CD4-positive, alpha-beta T cell (primary cell): ENCODE measurements at regions not wholly inside any gene's neighbourhood (a gene's known extent, or its start where the extent isn't known, plus 50 kb on each side); places are given as distances from the start of the nearest gene placed in this dataset.

Experiments used
- ATAC-seq: fragments of 200-7000 bp; cut with Tn5 transposase; one replicate; pipeline ENCODE4 v1.10.0; 2022; ENCODE audit warnings: mild to moderate bottlenecking; ENCODE audit not compliant: poor library complexity
- CTCF ChIA-PET: fragments of 350-600 bp; sonication (Branson Sonifier 250); formaldehyde crosslinking; loops from one replicate; lab custom pipeline; 2021; ENCODE audit warnings: antibody characterized with exemption, inconsistent platforms; lab: Charles Lee
- POLR2A ChIA-PET: fragments of 350-600 bp; sonication (Branson Sonifier 250); formaldehyde crosslinking; loops from one replicate; lab custom pipeline; 2021; ENCODE audit warnings: antibody characterized with exemption, inconsistent platforms; lab: Charles Lee
- DNase-seq, 14 experiments: peaks; one replicate each; pipeline ENCODE4 v3.0.0-alpha.2; 2013 to 2020; ENCODE audit warnings: mixed read lengths in 2 of 14
- H3K27ac ChIP-seq, 2 donors: one replicate each; pipeline versions ENCODE4 v1.5.1 to v1.7.0; 2013; ENCODE audit warnings: low read length in 2 of 2, low read depth in 1 of 2, mild to moderate bottlenecking in 1 of 2
- H3K27me3 ChIP-seq, 2 experiments: 1 replicate in 1 of 2; 2 replicates in 1 of 2; pipeline versions ENCODE4 v1.6.1 to v1.7.0; 2013; ENCODE audit warnings: low read length in 2 of 2, control low read depth in 1 of 2, mild to moderate bottlenecking in 1 of 2, moderate library complexity in 1 of 2; ENCODE audit not compliant: insufficient read depth in 2 of 2, control insufficient read depth in 1 of 2
- H3K36me3 ChIP-seq: one replicate; pipeline ENCODE4 v1.6.1; 2013; ENCODE audit warnings: low read length, control low read depth; ENCODE audit not compliant: insufficient read depth
- H3K4me1 ChIP-seq: one replicate; pipeline ENCODE4 v1.6.1; 2013; ENCODE audit warnings: low read length, control low read depth; ENCODE audit not compliant: insufficient read depth
- H3K4me3 ChIP-seq: one replicate; pipeline ENCODE4 v1.5.1; 2013; ENCODE audit warnings: mild to moderate bottlenecking, low read length, moderate library complexity
- H3K9me3 ChIP-seq, 2 experiments: 1 replicate in 1 of 2; 2 replicates in 1 of 2; pipeline versions ENCODE4 v1.6.1 to v1.7.0; 2013; ENCODE audit warnings: low read length in 2 of 2, mild to moderate bottlenecking in 2 of 2, control low read depth in 1 of 2, moderate library complexity in 1 of 2; ENCODE audit not compliant: control insufficient read depth in 1 of 2, insufficient read depth in 1 of 2
- H3K27ac Mint-ChIP-seq: one replicate; pipeline ENCODE4 v1.8.0; 2020; ENCODE audit warnings: mixed read lengths
- H3K27me3 Mint-ChIP-seq: one replicate; pipeline ENCODE4 v1.8.0; 2021; ENCODE audit warnings: mixed read lengths
- H3K36me3 Mint-ChIP-seq: one replicate; pipeline ENCODE4 v1.8.0; 2021; ENCODE audit warnings: low read depth, mixed read lengths
- H3K4me1 Mint-ChIP-seq: one replicate; pipeline ENCODE4 v1.8.0; 2021; ENCODE audit warnings: low read depth, mixed read lengths
- H3K4me3 Mint-ChIP-seq: one replicate; pipeline ENCODE4 v1.8.0; 2020; ENCODE audit warnings: mild to moderate bottlenecking, mixed read lengths
- H3K9me3 Mint-ChIP-seq: one replicate; pipeline ENCODE4 v1.8.0; 2020; ENCODE audit warnings: mixed read lengths
- intact Hi-C, 2 experiments: fragments of 100-400 bp; cut with DNase I in 1 of 2; cut with micrococcal nuclease in 1 of 2; formaldehyde crosslinking; loops; one replicate each; pipeline versions ENCODE4 v1.15.1 to v1.9.0; 2023 to 2025; cut with DNase I, micrococcal nuclease
- TF ChIP-seq, protein P1 (sequence below): fragments of 200-600 bp; IDR thresholded peaks from one replicate; pipeline ENCODE4 v1.8.0; 2022; ENCODE audit warnings: antibody characterized with exemption, mild to moderate bottlenecking

DNA sequence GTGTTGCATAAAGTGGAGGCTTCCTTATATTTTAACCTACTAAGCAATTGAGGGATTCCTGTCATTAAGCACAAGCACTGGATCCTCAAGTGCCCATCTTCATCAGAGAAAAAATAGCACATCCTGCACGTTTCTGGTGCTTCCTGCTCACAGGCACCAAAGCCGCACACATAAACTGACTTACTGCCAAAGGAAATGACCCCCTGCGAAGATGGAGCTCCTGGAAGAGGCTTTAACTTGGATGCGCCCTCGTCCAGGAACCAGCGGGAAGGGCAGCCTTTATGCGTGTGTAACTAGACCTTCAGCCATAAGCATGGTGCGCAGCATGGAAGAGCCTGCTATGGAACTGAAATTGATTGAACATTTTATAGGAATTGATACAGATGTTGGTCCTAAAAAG lies 188.7 kb downstream of the FTCDNL1 start:
- DNase-seq (no peak), ATAC-seq (no peak)
- Histone ChIP-seq H3K9me3 (peaks cover 5 to 10% of the 10 kb centered on the region in 2 experiments), H3K27ac (no peak overlapping the region), H3K4me1 (no peaks in the 10 kb centered on the region), H3K27me3 (peaks cover 6 to 8% of the 10 kb centered on the region in 2 experiments), H3K4me3 (no peak overlapping the region), H3K36me3 (no peaks in the 10 kb centered on the region)
- no peak overlapping the region for H3K4me3 Mint-ChIP-seq
- ChIA-PET POLR2A (no interaction called here), CTCF (no interaction called here)
- no peak overlapping the region for H3K27ac Mint-ChIP-seq
- H3K36me3 Mint-ChIP-seq = peaks cover 1% of the 10 kb centered on the region
- peaks cover 40% of the 10 kb centered on the region for H3K27me3 Mint-ChIP-seq
- peaks cover under 1% of the 10 kb centered on the region for H3K9me3 Mint-ChIP-seq
- TF ChIP-seq, protein P1, sequence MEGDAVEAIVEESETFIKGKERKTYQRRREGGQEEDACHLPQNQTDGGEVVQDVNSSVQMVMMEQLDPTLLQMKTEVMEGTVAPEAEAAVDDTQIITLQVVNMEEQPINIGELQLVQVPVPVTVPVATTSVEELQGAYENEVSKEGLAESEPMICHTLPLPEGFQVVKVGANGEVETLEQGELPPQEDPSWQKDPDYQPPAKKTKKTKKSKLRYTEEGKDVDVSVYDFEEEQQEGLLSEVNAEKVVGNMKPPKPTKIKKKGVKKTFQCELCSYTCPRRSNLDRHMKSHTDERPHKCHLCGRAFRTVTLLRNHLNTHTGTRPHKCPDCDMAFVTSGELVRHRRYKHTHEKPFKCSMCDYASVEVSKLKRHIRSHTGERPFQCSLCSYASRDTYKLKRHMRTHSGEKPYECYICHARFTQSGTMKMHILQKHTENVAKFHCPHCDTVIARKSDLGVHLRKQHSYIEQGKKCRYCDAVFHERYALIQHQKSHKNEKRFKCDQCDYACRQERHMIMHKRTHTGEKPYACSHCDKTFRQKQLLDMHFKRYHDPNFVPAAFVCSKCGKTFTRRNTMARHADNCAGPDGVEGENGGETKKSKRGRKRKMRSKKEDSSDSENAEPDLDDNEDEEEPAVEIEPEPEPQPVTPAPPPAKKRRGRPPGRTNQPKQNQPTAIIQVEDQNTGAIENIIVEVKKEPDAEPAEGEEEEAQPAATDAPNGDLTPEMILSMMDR = no peak
- intact Hi-C loops = no loop called here
- no peaks in the 10 kb centered on the region for H3K4me1 Mint-ChIP-seq

DNA sequence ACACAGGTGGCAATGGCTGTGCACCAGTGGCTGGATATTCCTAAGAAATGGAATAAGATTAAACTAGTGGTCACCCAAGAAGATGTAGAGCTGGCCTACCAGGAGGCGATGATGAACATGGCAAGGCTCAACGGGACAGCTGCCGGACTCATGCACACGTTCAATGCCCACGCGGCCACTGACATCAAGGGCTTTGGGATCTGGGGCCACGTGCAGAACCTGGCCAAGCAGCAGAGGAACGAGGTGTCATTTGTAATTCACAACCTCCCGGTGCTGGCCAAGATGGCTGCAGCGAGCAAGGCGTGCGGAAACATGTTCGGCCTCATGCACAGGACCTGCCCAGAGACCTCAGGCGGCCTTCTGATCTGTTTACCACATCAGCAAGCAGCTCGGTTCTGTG lies 190.8 kb downstream of the FTCDNL1 start:
- Mint-ChIP-seq H3K4me3 (no peak overlapping the region), H3K36me3 (peaks cover 5% of the 10 kb centered on the region), H3K27me3 (peaks cover 44% of the 10 kb centered on the region), H3K4me1 (no peaks in the 10 kb centered on the region), H3K9me3 (peaks cover 5% of the 10 kb centered on the region), H3K27ac (no peak overlapping the region)
- TF ChIP-seq, protein P1 = no peak
- ChIA-PET POLR2A (no interaction called here), CTCF (no interaction called here)
- Histone ChIP-seq H3K36me3 (no peaks in the 10 kb centered on the region), H3K9me3 (peaks cover 9 to 10% of the 10 kb centered on the region in 2 experiments), H3K27ac (no peak overlapping the region), H3K4me1 (no peaks in the 10 kb centered on the region), H3K4me3 (no peak overlapping the region), H3K27me3 (peaks cover 6 to 8% of the 10 kb centered on the region in 2 experiments)
- intact Hi-C loops = no loop called here
- DNase-seq (no peak), ATAC-seq (no peak)

DNA sequence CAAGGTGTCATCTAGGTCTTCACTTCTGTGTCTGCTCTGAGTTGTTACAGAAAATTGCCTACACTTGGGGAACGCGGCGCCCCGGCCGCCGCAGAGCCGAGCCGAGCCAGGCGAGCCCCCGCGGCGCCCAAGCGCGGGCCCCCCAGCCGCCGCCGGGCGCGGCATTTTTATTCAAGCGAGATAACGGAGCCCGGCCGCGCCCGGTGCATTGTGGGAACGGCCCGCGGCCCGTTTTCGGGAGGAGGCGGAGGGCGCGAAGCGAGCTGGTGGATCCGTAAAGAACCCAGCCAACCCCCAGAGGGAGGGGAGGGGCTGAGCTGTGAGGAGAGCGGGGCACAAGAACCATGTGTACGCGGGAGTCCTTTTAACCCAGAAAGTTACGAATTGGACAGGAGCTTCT lies 191.8 kb downstream of the FTCDNL1 start:
- H3K4me3 Mint-ChIP-seq = no peak overlapping the region
- peaks cover 44% of the 10 kb centered on the region for H3K27me3 Mint-ChIP-seq
- ATAC-seq (no peak), DNase-seq (peak in 1 of 14 experiments; percentile 1)
- Histone ChIP-seq H3K27me3 (peaks cover 6 to 8% of the 10 kb centered on the region in 2 experiments), H3K27ac (no peak overlapping the region), H3K36me3 (no peaks in the 10 kb centered on the region), H3K4me1 (no peaks in the 10 kb centered on the region), H3K9me3 (peaks cover 9 to 10% of the 10 kb centered on the region in 2 experiments), H3K4me3 (no peak overlapping the region)
- peaks cover 5% of the 10 kb centered on the region for H3K36me3 Mint-ChIP-seq
- POLR2A ChIA-PET = no interaction called here
- H3K27ac Mint-ChIP-seq = no peak overlapping the region
- peaks cover 6% of the 10 kb centered on the region for H3K9me3 Mint-ChIP-seq
- CTCF ChIA-PET = no interaction called here
- intact Hi-C loops = no loop called here
- TF ChIP-seq, protein P1 = no peak
- H3K4me1 Mint-ChIP-seq = no peaks in the 10 kb centered on the region
